GM12878 (cell line): ENCODE measurements at regions not wholly inside any gene's neighbourhood (a gene's known extent, or its start where the extent isn't known, plus 50 kb on each side); places are given as distances from the start of the nearest gene placed in this dataset.

Experiments
- BHLHE40 ChIP-seq, 2 experiments: fragments of 450-650 bp in 1 of 2; IDR thresholded peaks; 2 replicates each; pipeline ENCODE4 v1.6.1; 2011 to 2017; ENCODE audit warnings: low read depth in 2 of 2, borderline replicate concordance in 1 of 2, improper control_type of control experiment in 1 of 2, low read length in 1 of 2, mild to moderate bottlenecking in 1 of 2
- CREM ChIP-seq: IDR thresholded peaks from 2 replicates; pipeline ENCODE4 v1.6.1; 2014; ENCODE audit warnings: antibody characterized with exemption, low read depth
- EP300 ChIP-seq, 2 experiments: fragments of 150-350 bp in 1 of 2; IDR thresholded peaks; 2 replicates each; pipeline ENCODE4 v1.6.1; 2011 to 2012; ENCODE audit warnings: low read depth in 2 of 2, low read length in 2 of 2, borderline replicate concordance in 1 of 2, improper control_type of control experiment in 1 of 2, inconsistent platforms in 1 of 2; ENCODE audit not compliant: control insufficient read depth in 1 of 2
- FOXM1 ChIP-seq: IDR thresholded peaks from 2 replicates; pipeline ENCODE4 v1.6.1; 2012; ENCODE audit warnings: low read depth, mild to moderate bottlenecking, inconsistent platforms, low read length, moderate library complexity
- HDGF ChIP-seq: fragments of 450-650 bp; IDR thresholded peaks from 2 replicates; pipeline ENCODE4 v1.6.1; 2016; ENCODE audit warnings: antibody characterized with exemption
- IKZF1 ChIP-seq: fragments of 450-650 bp; conservative IDR thresholded peaks from 2 replicates; pipeline ENCODE4 v1.6.1; 2017; ENCODE audit warnings: antibody characterized with exemption, mild to moderate bottlenecking
- IRF4 ChIP-seq: IDR thresholded peaks from 2 replicates; pipeline ENCODE4 v1.6.1; 2011; ENCODE audit warnings: low read depth, low read length
- JUNB ChIP-seq: IDR thresholded peaks from 2 replicates; pipeline ENCODE4 v1.6.1; 2016; ENCODE audit warnings: antibody characterized with exemption, mild to moderate bottlenecking
- MEF2A ChIP-seq: IDR thresholded peaks from 2 replicates; pipeline ENCODE4 v1.6.1; 2011; ENCODE audit warnings: low read depth, mild to moderate bottlenecking, low read length, moderate library complexity; ENCODE audit not compliant: insufficient read depth
- MEF2B ChIP-seq: fragments of 450-650 bp; IDR thresholded peaks from 2 replicates; pipeline ENCODE4 v1.6.1; 2018; ENCODE audit warnings: mild to moderate bottlenecking, moderate library complexity; ENCODE audit not compliant: partially characterized antibody, poor library complexity, severe bottlenecking
- MTA2 ChIP-seq: fragments of 450-650 bp; IDR thresholded peaks from 2 replicates; pipeline ENCODE4 v1.6.1; 2016; ENCODE audit warnings: low read depth, mild to moderate bottlenecking, moderate library complexity
- NRF1 ChIP-seq: conservative IDR thresholded peaks from 2 replicates; pipeline ENCODE4 v1.6.1; 2011; ENCODE audit warnings: mild to moderate bottlenecking, low read depth, low read length, improper control_type of control experiment
- PAX8 ChIP-seq: fragments of 450-650 bp; IDR thresholded peaks from 2 replicates; pipeline ENCODE4 v1.6.1; 2017; ENCODE audit warnings: mild to moderate bottlenecking, moderate library complexity
- POLR2AphosphoS2 ChIP-seq: IDR thresholded peaks from 2 replicates; pipeline ENCODE4 v1.6.1; 2011; ENCODE audit warnings: low read depth, mild to moderate bottlenecking, low read length, improper control_type of control experiment, moderate library complexity
- RAD21 ChIP-seq: IDR thresholded peaks from 2 replicates; pipeline ENCODE4 v1.6.1; 2011; ENCODE audit warnings: mild to moderate bottlenecking, low read depth, low read length, moderate library complexity; ENCODE audit not compliant: insufficient read depth
- RAD51 ChIP-seq: fragments of 450-650 bp; IDR thresholded peaks from 2 replicates; pipeline ENCODE4 v1.6.1; 2016; ENCODE audit warnings: moderate library complexity, mild to moderate bottlenecking, inconsistent platforms
- RUNX3 ChIP-seq: IDR thresholded peaks from 2 replicates; pipeline ENCODE4 v1.6.1; 2012; ENCODE audit warnings: low read length, inconsistent platforms
- SREBF1 ChIP-seq: IDR thresholded peaks from 2 replicates; pipeline ENCODE4 v1.6.1; 2012; ENCODE audit warnings: mild to moderate bottlenecking, low read length
- ZNF207 ChIP-seq: fragments of 450-650 bp; IDR thresholded peaks from 2 replicates; pipeline ENCODE4 v1.6.1; 2014; ENCODE audit warnings: antibody characterized with exemption, mild to moderate bottlenecking, borderline replicate concordance
- TF ChIP-seq, protein P1 (sequence below): fragments of 450-650 bp; formaldehyde crosslinking; IDR thresholded peaks from 2 replicates; pipeline ENCODE4 v1.5.0; 2022; ENCODE audit warnings: mild to moderate bottlenecking, missing genetic modification characterization
- TF ChIP-seq, protein P2 (sequence below): IDR thresholded peaks from 2 replicates; pipeline ENCODE4 v1.6.1; 2011; ENCODE audit warnings: borderline replicate concordance, low read depth, mild to moderate bottlenecking, moderate library complexity, low read length; ENCODE audit not compliant: insufficient read depth, poor library complexity, severe bottlenecking
- TF ChIP-seq, protein P3 (sequence below): fragments of 450-650 bp; IDR thresholded peaks from 2 replicates; pipeline ENCODE4 v1.6.1; 2017; ENCODE audit warnings: mild to moderate bottlenecking, moderate library complexity

DNA sequence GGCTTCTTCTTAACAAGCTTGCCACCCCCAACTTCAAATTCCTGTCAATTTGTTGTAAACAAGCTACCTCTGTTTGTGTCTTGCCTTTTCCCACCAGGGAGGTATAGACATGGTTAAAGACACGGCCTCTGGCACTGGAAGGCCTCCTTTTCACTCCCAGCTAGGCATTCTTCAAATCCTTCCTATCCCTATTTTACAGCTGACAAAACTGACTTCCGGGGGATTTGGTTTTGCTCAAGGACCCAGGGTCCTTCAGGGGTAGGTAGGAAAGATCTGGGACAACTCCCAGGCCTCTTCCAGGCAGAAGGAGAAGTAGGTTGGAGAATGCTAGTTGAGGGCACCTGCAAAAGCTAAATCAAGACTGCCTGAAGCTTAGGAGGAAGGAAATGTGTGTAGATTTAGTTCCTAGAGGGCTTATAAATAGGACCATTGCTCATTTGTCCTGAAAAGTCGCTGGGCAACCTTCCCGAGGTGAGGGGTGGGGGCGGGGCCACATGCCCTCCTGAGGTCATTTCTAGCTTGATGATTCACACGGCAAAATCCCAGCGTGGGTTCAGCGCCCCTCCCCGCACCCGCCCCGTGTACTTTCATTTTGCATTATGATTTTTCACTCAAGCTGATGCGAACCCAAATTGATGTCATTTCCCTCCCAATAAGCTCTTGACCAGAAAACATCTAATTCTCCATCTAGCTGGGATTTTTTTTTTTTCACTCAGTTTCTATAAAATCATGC, 365.5 kb downstream of the SHQ1 start (continued):
- TF ChIP-seq MTA2, result peak; percentile 30; the same call in 1 of the 2 replicates
- TF ChIP-seq ZNF207, result no peak
- peak; percentile 16 for TF ChIP-seq MEF2B
- TF ChIP-seq CREM, result peak; percentile 74
- TF ChIP-seq HDGF, result no peak
- TF ChIP-seq, protein P1, sequence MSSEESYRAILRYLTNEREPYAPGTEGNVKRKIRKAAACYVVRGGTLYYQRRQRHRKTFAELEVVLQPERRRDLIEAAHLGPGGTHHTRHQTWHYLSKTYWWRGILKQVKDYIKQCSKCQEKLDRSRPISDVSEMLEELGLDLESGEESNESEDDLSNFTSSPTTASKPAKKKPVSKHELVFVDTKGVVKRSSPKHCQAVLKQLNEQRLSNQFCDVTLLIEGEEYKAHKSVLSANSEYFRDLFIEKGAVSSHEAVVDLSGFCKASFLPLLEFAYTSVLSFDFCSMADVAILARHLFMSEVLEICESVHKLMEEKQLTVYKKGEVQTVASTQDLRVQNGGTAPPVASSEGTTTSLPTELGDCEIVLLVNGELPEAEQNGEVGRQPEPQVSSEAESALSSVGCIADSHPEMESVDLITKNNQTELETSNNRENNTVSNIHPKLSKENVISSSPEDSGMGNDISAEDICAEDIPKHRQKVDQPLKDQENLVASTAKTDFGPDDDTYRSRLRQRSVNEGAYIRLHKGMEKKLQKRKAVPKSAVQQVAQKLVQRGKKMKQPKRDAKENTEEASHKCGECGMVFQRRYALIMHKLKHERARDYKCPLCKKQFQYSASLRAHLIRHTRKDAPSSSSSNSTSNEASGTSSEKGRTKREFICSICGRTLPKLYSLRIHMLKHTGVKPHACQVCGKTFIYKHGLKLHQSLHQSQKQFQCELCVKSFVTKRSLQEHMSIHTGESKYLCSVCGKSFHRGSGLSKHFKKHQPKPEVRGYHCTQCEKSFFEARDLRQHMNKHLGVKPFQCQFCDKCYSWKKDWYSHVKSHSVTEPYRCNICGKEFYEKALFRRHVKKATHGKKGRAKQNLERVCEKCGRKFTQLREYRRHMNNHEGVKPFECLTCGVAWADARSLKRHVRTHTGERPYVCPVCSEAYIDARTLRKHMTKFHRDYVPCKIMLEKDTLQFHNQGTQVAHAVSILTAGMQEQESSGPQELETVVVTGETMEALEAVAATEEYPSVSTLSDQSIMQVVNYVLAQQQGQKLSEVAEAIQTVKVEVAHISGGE (CRISPR knock-in tag), result no peak
- no peak for TF ChIP-seq NRF1
- 0 out of 4 replicates have a peak, but pooled peaks have one; percentile 9 to 17 for TF ChIP-seq BHLHE40 (IDR thresholded peaks at IDR 0.05; ENCODE audit: borderline replicate concordance in 1 of 2, low read depth in 2 of 2, low read length in 1 of 2)
- 0 out of 2 replicates have a peak, but pooled peaks have one; percentile 39 for TF ChIP-seq IRF4
- TF ChIP-seq SREBF1, result no peak
- no peak for TF ChIP-seq RAD21
- TF ChIP-seq MEF2A, result 0 out of 2 replicates have a peak, but pooled peaks have one; percentile 6
- TF ChIP-seq POLR2AphosphoS2, result no peak
- no peak for TF ChIP-seq FOXM1
- TF ChIP-seq PAX8, result no peak
- no peak; the same call in 1 of the 2 replicates for TF ChIP-seq RAD51
- TF ChIP-seq, protein P2, sequence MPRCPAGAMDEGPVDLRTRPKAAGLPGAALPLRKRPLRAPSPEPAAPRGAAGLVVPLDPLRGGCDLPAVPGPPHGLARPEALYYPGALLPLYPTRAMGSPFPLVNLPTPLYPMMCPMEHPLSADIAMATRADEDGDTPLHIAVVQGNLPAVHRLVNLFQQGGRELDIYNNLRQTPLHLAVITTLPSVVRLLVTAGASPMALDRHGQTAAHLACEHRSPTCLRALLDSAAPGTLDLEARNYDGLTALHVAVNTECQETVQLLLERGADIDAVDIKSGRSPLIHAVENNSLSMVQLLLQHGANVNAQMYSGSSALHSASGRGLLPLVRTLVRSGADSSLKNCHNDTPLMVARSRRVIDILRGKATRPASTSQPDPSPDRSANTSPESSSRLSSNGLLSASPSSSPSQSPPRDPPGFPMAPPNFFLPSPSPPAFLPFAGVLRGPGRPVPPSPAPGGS, result no peak
- TF ChIP-seq, protein P3, sequence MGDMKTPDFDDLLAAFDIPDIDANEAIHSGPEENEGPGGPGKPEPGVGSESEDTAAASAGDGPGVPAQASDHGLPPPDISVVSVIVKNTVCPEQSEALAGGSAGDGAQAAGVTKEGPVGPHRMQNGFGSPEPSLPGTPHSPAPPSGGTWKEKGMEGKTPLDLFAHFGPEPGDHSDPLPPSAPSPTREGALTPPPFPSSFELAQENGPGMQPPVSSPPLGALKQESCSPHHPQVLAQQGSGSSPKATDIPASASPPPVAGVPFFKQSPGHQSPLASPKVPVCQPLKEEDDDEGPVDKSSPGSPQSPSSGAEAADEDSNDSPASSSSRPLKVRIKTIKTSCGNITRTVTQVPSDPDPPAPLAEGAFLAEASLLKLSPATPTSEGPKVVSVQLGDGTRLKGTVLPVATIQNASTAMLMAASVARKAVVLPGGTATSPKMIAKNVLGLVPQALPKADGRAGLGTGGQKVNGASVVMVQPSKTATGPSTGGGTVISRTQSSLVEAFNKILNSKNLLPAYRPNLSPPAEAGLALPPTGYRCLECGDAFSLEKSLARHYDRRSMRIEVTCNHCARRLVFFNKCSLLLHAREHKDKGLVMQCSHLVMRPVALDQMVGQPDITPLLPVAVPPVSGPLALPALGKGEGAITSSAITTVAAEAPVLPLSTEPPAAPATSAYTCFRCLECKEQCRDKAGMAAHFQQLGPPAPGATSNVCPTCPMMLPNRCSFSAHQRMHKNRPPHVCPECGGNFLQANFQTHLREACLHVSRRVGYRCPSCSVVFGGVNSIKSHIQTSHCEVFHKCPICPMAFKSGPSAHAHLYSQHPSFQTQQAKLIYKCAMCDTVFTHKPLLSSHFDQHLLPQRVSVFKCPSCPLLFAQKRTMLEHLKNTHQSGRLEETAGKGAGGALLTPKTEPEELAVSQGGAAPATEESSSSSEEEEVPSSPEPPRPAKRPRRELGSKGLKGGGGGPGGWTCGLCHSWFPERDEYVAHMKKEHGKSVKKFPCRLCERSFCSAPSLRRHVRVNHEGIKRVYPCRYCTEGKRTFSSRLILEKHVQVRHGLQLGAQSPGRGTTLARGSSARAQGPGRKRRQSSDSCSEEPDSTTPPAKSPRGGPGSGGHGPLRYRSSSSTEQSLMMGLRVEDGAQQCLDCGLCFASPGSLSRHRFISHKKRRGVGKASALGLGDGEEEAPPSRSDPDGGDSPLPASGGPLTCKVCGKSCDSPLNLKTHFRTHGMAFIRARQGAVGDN, result peak; percentile 54; the same call in 1 of the 2 replicates
- TF ChIP-seq EP300 (IDR thresholded peaks at IDR 0.05; ENCODE audit: borderline replicate concordance in 1 of 2, control insufficient read depth in 1 of 2, low read depth in 2 of 2, low read length in 2 of 2), result peak in 1 of 2 experiments; percentile 52; a peak in 1 of 4 replicates
- peak; percentile 41 for TF ChIP-seq IKZF1
- peak; percentile 81 for TF ChIP-seq JUNB
- peak; percentile 58 for TF ChIP-seq RUNX3
